Calu3 (cell line): ENCODE measurements at regions not wholly inside any gene's neighbourhood (a gene's known extent, or its start where the extent isn't known, plus 50 kb on each side); places are given as distances from the start of the nearest gene placed in this dataset.

Experiments used
- BruUV-seq: library from RNA; stranded (reverse); fragments of 400-500 nt; replicated peaks from 2 replicates; lab custom pipeline; 2021; lab: Mats Ljungman, UMichigan
- CTCF ChIA-PET: fragments of 300-600 bp; sonication (Branson Sonifier 250); formaldehyde crosslinking; loops from one replicate; lab custom pipeline; 2022; ENCODE audit warnings: antibody characterized with exemption; lab: Charles Lee
- DNase-seq: peaks from one replicate; pipeline ENCODE4 v3.0.0; 2022
- H3K27ac Mint-ChIP-seq: one replicate; pipeline ENCODE4 v1.8.0; 2022; ENCODE audit warnings: mixed read lengths; ENCODE audit not compliant: unreplicated experiment
- H3K27me3 Mint-ChIP-seq: one replicate; pipeline ENCODE4 v1.8.0; 2022; ENCODE audit warnings: mixed read lengths; ENCODE audit not compliant: unreplicated experiment
- H3K36me3 Mint-ChIP-seq: one replicate; pipeline ENCODE4 v1.8.0; 2022; ENCODE audit warnings: mild to moderate bottlenecking, moderate library complexity, mixed read lengths; ENCODE audit not compliant: insufficient read depth, unreplicated experiment
- H3K4me1 Mint-ChIP-seq: one replicate; pipeline ENCODE4 v1.8.0; 2022; ENCODE audit warnings: mild to moderate bottlenecking, low read depth, mixed read lengths; ENCODE audit not compliant: unreplicated experiment
- H3K4me3 Mint-ChIP-seq: one replicate; pipeline ENCODE4 v1.8.0; 2022; ENCODE audit warnings: mild to moderate bottlenecking, low read depth, moderate library complexity, mixed read lengths; ENCODE audit not compliant: unreplicated experiment
- H3K9me3 Mint-ChIP-seq: one replicate; pipeline ENCODE4 v1.8.0; 2022; ENCODE audit warnings: low read depth, mixed read lengths; ENCODE audit not compliant: unreplicated experiment
- CTCF ChIP-seq: fragments of 200-600 bp; IDR thresholded peaks from one replicate; pipeline ENCODE4 v1.8.0; 2022; ENCODE audit warnings: antibody characterized with exemption; ENCODE audit not compliant: unreplicated experiment
- intact Hi-C: fragments of 100-400 bp; cut with micrococcal nuclease; formaldehyde crosslinking; loops from one replicate; pipeline ENCODE4 v1.10.0; 2022; ENCODE audit not compliant: unreplicated experiment

- DNase-seq = no peak
- no peak for TF ChIP-seq CTCF
- Mint-ChIP-seq H3K4me1 (peaks cover 11% of the 10 kb centered on the region), H3K27ac (no peak overlapping the region), H3K4me3 (no peak overlapping the region), H3K9me3 (peaks cover 3% of the 10 kb centered on the region), H3K27me3 (peaks cover 14% of the 10 kb centered on the region), H3K36me3 (no peaks in the 10 kb centered on the region)
- CTCF ChIA-PET = no interaction called here
- intact Hi-C loops = no loop called here
- BruUV-seq = no TSS peak
Observed at GRCh38 chr1:90347366-90347765, 352.5 kb downstream of the ZNF326 start.

DNA sequence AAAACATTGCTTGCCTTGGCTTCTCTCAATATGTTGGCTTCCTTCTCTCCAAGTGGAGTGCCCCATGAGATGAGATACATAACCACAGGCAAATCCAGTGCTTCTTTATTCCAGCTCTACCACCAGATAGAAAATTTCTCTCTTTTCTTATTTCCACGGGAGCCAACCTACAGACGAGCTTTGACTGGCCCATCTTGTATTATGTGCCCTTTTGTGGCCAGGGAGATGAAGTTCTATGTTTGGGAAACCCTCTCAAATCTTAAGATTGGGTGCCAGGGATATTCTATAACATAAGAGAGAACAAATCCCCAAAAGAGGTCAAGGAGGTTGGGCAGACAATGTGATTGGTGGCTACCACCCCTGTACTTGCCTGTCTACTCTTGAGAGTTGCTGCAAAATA is 351.8 kb downstream of the ZNF326 start:
- H3K27ac Mint-ChIP-seq = no peak overlapping the region
- BruUV-seq = no TSS peak
- intact Hi-C loops = no loop called here
- CTCF ChIA-PET = no interaction called here
- peaks cover 14% of the 10 kb centered on the region for H3K27me3 Mint-ChIP-seq
- no peak for DNase-seq
- peaks cover 11% of the 10 kb centered on the region for H3K4me1 Mint-ChIP-seq
- H3K9me3 Mint-ChIP-seq = peaks cover 3% of the 10 kb centered on the region
- H3K36me3 Mint-ChIP-seq = no peaks in the 10 kb centered on the region
- no peak for TF ChIP-seq CTCF
- no peak overlapping the region for H3K4me3 Mint-ChIP-seq

DNA sequence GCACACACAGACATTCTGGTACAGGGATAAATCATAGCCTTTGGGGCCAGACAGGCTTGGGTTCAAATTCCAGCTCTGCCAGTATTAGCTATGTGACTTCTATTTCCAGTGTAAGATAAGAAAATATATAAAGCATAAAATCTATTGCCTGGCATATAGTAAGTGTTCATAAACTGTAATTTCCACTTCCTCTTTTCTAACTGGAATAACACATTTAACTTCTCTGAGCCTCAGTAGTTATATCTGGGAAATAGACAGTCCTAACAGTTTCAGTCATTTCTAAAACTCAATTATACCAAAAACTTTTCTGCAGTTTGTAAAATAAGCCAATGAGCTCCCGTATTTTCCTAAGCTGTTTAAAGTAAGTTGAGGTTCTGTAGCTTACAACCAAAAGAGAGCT is 351.4 kb downstream of the ZNF326 start:
- Mint-ChIP-seq H3K4me3 (no peak overlapping the region), H3K36me3 (no peaks in the 10 kb centered on the region), H3K9me3 (peaks cover 3% of the 10 kb centered on the region), H3K27me3 (peaks cover 14% of the 10 kb centered on the region), H3K4me1 (peaks cover 11% of the 10 kb centered on the region), H3K27ac (no peak overlapping the region)
- no TSS peak for BruUV-seq
- intact Hi-C loops = no loop called here
- CTCF ChIA-PET = no interaction called here
- TF ChIP-seq CTCF = no peak
- no peak for DNase-seq

DNA sequence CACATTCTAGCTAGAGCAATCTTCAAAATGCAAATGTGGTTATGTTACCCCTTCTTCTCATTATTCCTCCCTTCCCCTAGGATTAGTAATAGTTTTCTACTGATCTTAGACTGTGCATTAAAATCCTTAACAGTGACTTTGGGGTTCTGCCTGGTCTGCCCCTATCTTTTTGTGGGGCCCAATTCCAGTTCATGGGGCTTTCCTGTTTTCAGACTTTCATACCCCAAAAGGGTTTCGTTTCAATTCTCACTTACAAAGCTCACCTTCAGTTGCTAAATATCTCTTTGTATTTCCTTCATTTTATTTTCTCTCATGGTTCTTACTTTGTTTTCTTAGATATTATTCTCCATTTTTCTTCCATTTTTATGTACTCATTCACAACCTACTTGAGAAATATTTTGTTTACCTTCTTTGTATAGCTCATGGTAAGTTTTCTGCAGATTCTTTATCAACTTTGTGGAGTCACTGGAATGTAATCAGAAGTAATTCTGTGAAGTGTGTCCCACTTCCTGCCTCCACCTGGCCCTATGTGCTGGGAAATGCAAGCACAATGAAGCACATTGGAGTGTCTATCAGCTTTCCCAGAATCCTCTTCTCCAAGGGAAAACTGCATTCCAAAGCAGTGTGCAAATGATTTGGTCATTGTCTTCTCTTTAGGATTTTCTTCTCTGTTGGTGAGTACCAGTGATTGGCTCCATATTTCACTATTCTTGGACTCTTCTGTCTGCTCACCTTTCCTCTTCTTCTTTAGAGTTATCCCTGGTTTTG is 350.2 kb downstream of the ZNF326 start:
- no peak overlapping the region for H3K4me3 Mint-ChIP-seq
- H3K27ac Mint-ChIP-seq = no peak overlapping the region
- H3K36me3 Mint-ChIP-seq = no peaks in the 10 kb centered on the region
- H3K27me3 Mint-ChIP-seq = peaks cover 14% of the 10 kb centered on the region
- no peak for TF ChIP-seq CTCF
- intact Hi-C loops = no loop called here
- H3K9me3 Mint-ChIP-seq = peaks cover 3% of the 10 kb centered on the region
- CTCF ChIA-PET = no interaction called here
- peaks cover 11% of the 10 kb centered on the region for H3K4me1 Mint-ChIP-seq
- BruUV-seq = no TSS peak
- DNase-seq = no peak
